ENCODE measurements at regions not wholly inside any gene's neighbourhood (a gene's known extent, or its start where the extent isn't known, plus 50 kb on each side); places are given as distances from the start of the nearest gene placed in this dataset.

- no peak for DNase-seq (ENCODE audit: low spot score)
These were observed 236.6 kb upstream of the GSE1 start for GRCh38 chr16:85376292-85377095.

- no peak for DNase-seq (ENCODE audit: low spot score)
These were observed 235.6 kb upstream of the GSE1 start for GRCh38 chr16:85377388-85378144.

GRCh38 chr16:85378145-85379040, 234.7 kb upstream of the GSE1 start:
- DNase-seq (ENCODE audit: low spot score): no peak

- DNase-seq (ENCODE audit: low spot score): no peak
These were observed 233.8 kb upstream of the GSE1 start for GRCh38 chr16:85379041-85380001.

- DNase-seq (ENCODE audit: low spot score): no peak
These were observed 233.1 kb upstream of the GSE1 start for GRCh38 chr16:85380002-85380395.

GRCh38 chr16:85380905-85381737, 232.0 kb upstream of the GSE1 start:
- DNase-seq (ENCODE audit: low spot score): no peak

GRCh38 chr16:85381738-85382592, 231.2 kb upstream of the GSE1 start:
- DNase-seq (ENCODE audit: low spot score): no peak

GRCh38 chr16:85382717-85383118, 230.4 kb upstream of the GSE1 start:
- DNase-seq (ENCODE audit: low spot score): no peak

GRCh38 chr16:85383836-85384832, 229.0 kb upstream of the GSE1 start:
- DNase-seq (ENCODE audit: low spot score): no peak

GRCh38 chr16:85384833-85385462, 228.2 kb upstream of the GSE1 start:
- DNase-seq (ENCODE audit: low spot score): peak; percentile 73

GRCh38 chr16:85385463-85386331, 227.4 kb upstream of the GSE1 start:
- no peak for DNase-seq (ENCODE audit: low spot score)

GRCh38 chr16:85386467-85387170, 226.5 kb upstream of the GSE1 start:
- no peak for DNase-seq (ENCODE audit: low spot score)

GRCh38 chr16:85387171-85387507, 226.0 kb upstream of the GSE1 start:
- DNase-seq (ENCODE audit: low spot score): no peak

GRCh38 chr16:85387731-85388295, 225.3 kb upstream of the GSE1 start:
- no peak for DNase-seq (ENCODE audit: low spot score)

- DNase-seq (ENCODE audit: low spot score): no peak
These were observed 223.2 kb upstream of the GSE1 start for GRCh38 chr16:85389679-85390470.
